SK-N-DZ (cell line): ENCODE measurements at regions not wholly inside any gene's neighbourhood (a gene's known extent, or its start where the extent isn't known, plus 50 kb on each side); places are given as distances from the start of the nearest gene placed in this dataset.
"Not testable (repeated sequence)": the region's sequence is repeated elsewhere in the genome, so short reads cannot be mapped to it uniquely, and the experiment has no call there.

Source experiments
- DNase-seq: peaks from one replicate; pipeline ENCODE4 v3.0.0-alpha.2; 2015; ENCODE audit warnings: low spot score

DNA sequence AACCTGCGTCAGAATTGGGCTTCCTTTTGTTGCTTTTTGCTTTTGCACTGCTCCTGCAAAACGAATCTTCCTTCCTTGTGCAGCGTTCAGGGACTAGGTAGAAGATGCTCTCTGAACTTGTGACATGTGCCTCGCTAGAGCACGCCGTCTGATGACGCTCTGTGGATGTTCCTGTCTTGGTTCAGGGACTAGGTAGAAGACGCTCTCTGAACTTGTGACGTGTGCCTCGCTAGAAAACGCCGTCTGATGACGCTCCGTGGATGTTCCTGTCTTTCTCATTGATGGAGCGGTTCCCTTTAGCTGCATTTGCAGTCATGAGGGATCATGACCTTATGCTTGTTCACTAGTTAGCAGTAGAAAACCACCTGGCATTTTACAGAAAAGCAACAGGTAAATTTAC, 154.0 kb downstream of the SOX1 start:
- DNase-seq: no peak

DNA sequence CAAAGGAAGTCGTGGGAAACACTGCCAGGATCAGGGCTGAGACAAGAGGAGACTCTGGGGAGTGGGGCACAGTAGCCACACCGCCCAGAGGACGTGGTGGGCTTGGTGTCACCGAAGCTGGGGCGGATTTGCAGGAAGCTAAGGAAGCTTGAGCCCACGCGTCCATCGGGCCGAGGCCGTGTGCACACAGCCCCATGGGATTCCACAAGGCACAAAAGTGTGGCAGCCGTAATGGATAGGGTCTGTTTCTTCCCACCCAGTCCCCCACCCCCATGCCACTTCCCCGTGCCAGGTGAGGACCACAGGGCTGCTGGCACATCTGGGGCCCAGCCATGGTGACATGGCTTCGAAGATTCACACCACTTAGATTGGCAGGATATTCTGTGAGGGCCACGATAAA, 153.2 kb upstream of the SPACA7 start:
- DNase-seq: no peak

DNA sequence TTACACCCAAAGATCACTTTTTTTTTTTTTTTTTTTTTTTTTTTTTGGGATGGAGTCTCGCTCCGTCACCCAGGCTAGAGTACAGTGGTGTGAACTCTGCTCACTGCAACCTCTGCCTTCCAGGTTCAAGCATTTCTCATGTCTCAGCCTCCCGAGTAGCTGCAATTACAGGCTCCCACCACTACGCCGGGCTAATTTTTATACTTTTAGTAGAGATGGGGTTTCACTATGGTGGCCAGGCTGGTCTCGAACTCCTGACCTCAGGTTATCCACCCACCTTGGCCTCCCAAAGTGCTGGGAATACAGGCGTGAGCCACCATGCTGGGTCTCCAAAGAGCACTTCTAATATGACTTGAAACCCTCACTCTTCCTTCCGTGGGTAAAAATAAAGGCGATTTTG, 152.2 kb upstream of the SPACA7 start:
- not testable (repeated sequence) for DNase-seq

DNA sequence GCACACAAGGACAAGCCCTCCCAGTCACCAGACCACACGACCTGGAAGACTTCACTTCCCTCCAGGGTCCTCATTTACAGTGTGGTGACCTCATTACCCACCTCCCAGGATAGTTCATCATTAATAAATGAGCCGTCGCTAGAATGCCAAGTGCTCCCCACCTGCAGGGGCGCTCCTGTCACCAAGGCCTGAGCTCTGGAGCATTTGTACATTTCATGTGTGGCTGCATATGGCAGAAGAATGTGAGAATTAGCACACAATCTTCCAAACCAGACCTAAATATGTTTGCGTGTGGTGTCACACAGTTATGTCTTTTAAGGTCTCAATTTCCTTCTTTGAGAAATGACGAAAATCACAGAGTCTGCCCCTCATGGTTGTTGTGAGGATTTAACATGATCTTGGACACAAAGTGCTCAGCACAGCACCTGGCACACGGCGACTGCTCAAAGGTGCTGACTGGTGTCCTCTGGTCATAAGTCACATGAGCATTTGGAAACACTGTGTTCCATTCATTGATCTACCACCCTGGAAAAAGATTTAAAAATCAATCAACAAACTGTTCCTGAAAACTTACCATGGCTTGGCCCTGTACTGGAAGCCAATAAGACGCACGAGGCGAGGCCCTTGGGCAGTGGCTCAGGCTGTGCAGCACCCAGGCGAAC, 150.6 kb upstream of the SPACA7 start:
- DNase-seq: no peak

DNA sequence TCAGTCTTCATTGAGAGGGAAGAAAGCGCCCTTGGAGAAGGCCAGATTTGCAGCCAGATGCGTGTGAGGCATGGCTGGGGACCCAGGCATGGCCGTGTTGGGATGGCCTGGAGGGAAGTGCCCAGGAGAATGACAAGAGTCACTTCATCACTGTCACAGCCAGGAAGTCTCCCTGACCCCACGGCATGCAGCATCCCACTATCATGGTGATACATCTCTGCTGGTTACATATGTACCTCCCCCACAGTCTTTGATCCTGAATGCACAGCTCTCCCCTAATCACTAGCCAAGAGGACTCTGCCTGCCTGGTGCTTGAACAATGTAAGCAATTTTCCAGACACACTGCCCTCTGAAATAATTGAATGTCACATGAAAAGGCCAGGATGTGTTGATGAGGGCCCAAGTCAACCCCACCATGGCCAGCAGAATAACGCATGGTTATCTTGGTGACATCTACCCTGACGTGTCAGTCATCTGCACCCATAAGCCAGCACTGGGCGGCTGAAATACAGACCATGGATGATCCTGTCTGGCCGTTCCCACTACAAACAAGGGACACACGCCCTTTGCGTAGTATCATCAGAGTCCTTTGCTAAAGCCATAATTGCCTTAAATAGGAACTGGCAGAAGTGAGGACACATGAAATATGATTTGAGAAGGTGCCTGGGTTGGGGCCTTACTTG, 149.7 kb upstream of the SPACA7 start:
- DNase-seq: no peak

DNA sequence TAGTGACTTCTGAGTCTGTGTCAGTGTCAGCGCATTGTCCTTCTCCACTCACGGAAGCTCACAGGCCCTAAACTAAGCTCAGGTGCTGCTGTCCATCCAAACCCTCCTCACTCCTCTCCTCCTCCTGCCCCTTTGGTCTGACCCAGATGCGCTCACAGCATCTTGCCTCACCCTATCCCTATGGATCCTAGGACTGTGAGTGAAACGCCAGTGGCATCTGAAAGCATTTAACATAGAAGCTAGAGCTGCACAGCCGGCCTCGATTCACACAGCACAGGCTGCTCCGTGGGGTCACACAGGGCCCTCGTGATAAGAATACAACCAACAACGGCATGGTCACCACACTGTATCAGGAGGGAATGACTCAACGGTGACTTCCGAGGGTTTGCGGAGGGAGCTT, 149.1 kb upstream of the SPACA7 start:
- DNase-seq: no peak

DNA sequence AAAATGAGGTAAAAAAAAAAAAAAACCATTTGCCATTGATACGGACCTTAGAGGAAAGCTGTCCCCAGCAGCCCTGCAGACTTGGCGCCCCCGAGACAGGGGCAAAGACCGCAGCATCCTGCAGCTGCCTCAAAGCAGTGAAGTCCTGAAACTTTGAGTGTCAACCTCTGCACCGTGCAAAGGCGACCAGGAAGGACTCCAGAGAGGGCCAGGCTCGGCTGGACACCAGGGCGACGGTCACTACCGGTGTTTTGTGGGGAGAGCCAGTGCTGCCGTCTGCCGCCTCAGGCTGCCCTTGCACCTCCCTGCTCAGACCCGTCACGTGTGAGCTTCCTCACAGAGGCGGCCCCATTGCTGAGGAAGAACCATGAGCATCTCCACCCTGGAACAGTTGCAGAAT, 146.7 kb upstream of the SPACA7 start:
- DNase-seq: no peak

DNA sequence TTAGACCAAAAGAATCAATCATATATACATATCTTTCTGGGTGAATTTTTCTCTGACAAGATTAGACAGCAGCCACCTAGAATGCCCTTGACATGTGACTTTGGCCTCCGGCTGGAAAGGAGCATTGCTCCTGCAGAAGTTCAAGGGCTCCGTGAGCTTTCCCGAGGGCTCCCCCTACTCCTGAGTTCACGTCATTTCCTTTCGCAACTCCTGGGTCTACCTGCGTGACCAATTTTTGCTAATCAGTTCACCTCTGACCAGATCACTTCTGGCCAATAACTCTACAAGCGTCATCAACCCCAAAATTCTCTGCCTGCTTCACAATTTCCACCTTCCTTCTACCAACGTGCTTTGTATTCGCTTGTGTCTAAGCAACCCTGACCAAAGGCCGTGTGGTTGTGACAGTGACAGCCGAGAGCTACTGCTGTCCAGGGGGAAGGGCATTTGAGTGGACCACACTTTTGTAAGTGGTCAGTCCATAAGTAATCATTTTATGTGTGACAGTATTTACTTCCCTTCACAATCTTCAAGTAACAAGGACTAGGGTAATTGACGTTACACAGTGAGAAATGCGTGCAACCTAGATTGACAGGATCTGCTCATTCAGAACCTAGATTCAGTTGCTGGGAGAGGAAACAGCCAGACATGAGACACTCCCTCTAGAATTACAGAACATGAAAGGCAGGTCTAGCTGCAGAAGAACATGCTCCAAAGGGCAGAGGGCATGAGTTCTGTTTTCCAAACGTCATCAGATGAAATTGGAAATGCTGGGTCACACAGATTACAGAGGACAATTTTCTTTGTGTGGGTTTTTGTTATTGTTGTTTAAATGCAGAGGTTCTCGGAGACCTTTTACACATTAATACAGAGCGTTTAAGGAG, 145.9 kb upstream of the SPACA7 start:
- no peak for DNase-seq

DNA sequence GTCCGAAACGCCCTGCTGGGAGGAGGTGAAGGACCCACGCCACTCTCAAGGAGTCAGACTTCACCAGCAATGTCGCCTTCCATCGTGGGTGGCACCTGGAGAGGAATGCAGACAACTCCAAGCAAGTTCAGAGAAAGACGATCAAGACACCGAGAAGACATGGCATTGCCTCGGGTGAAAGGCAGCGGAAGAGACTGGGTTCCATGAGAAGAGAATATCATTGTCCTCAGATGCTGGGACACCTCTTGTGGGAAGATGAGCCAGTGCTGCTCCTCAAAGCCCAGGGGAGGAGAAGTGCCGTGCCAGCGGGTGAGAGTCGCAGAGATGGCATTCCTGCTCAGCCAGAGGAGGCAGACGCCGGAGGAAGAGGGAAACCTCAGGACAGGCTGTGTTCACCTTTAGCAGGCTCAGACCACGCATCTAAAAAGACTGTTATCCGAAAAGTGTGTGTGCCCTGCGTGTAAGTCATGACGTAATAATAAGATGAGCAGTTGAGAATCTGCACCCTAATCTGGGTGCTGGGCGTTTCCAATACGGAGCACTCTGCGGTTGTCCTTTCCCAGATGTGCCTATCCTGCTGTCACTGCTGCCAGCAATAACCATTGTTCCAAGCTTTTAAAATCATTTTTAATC, 144.6 kb upstream of the SPACA7 start:
- no peak for DNase-seq

DNA sequence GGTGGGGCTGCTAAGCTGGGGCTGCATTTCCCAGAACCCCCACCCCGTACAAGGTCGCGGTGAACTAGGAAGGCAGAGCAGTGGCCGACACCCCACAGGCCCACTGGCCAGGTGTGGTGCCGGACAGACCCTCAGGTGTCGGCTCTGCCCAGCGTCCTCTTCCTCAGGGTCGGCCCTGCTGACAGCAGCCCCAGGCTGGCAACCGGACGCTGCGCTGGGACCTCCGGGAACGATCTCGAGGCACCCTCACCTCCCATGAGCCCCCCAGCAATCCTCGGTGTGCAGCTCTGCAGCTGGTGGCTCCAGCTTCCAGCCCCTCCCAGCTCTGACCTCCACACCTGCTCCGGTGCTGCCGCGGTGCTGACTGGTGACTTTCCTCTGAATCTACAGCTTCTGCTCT, 142.9 kb upstream of the SPACA7 start:
- DNase-seq: no peak

DNA sequence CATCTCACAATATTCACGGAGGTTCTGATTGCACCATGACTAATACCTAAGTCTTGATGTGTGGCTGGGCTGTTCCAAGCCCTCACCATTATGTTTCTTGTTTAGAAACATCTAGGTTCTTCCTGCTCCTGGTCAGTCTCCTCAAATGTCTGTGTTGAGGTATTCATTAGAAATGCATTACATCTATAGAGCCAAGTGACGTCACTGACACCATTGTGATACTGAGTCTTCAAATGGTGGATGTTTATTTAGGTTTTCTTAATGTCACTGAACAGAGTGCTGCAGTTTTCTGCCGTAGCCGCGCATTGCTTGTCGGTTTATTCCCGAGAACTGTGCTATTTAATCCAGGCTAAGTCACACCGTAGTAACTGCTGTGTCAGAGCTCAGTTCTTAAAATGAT, 142.4 kb upstream of the SPACA7 start:
- DNase-seq: no peak

DNA sequence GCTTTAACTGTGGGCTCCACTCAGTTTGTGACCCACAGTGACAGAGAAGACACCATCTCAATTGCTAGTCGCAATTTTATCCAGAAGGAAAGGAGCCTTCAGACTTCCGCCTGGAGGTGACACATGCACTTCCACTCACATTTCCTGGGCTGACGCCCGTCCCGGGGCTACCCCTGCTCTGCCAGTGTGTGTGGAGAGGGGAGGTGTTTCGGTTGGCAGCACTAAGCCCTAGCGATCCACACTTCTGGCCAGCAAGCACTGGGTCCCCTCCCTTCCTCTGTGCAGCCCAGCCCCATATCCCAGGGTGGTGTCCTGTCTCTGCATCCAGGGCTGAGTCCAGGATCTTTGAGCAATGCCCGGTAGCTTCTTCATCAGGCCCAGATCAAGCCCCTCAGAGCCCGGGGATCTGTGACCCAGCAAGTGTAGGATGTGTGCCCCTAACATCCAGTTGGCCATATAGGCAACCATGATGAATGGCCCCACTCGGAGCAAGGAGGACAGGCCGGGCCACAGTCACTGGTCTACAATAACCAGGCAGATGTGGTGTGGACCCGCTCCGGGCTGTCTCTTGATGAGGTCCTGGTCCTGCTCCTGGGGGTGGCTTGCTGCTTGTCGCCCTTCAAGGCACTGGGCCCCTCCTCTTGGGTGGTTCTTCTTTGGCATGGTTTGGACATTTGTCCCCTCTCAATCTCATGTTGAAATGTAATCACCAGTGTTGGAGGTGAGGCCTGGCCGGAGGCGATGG, 141.9 kb upstream of the SPACA7 start:
- no peak for DNase-seq

DNA sequence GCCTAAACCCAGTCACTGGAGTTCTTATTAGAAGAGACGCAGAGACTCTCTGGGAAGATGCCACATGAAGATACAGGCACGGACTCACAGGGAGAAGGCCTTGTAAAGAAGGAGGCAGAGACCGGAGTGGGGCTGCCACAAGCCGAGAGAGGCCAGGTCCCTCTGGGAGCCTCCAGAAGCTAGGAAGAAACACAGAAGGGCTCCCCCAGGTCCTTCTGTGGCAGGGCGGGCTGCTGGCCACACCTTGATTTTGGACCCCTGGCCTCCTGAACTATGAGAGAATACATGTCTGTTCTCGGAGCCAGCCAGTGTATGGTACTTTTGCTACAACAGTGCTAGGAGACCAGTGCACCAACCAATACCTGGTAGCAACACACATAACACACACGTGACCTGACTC, 140.1 kb upstream of the SPACA7 start:
- no peak for DNase-seq

DNA sequence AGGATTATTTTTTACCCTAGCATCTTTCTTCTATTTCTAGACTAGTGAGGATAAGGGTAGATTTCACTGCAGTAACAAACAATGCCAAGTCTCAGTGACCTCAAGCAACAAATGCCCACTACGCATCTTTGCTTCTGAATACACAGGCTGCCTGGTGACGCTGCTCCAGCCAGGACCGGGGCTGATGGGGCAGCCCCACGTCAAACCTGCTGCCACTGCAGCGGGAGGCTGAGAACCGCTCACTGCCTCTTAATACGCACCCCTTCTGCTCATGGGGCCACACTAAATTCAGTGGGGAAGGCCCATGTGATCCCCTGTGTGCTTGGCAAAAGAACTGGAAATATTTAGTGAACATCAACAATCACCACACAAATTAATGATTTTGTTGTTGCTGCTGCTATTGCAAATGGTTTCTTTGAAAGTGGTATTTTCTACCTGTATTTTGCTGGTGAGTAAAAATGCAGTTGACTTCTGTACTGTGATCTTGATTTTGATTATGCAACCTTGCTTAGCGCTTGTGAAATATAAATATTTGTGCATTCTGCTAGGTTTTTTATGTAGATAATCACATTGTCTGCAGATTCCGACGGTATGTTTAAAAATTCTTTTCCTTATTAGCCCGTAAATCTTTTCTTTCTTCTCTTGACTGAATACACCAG, 139.5 kb upstream of the SPACA7 start:
- no peak for DNase-seq

DNA sequence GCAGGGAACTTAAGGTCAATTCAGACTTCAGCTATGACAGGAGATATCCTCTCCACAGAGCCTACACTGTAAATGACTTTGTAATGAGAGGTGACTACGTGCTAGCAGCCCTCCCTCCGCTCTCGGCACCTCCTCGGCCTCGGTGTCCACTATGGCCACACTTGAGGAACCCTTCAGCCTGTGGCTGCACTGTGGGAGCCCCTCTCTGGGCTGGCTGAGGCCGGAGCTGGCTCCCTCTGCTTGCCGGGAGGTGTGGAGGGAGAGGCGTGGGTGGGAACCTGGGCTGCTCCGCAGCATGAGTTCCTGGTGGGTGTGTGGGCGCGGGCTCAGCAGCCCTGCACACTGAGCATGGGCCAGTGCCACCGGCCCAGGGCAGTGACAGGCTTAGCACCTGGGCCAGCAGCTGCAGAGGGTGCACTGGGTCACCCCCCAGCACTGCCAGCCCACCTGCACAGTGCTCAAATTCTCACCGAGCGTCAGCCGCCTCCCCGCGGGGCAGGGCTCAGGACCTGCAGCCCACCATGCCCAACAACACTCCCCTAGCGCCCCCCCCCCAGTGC, 137.6 kb upstream of the SPACA7 start:
- no peak for DNase-seq

DNA sequence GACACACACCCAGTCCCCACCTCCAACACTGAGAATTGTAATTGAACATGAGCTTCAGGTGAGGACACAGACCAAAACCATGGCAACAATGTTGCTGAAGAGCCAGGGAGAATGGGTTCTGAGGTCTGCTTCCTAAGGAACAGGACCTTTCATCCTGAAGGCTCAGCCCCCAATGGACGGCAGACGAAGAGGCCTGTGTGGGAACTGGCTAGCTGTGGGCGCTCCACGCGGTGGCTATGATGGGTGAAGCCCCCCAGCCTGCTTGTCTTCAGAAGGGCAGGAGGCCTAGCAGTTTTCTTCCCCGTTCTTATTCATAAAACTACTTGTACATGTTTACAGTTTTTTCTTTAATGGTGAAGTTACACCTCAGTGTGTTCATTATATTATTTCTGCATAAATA, 136.1 kb upstream of the SPACA7 start:
- DNase-seq: no peak

DNA sequence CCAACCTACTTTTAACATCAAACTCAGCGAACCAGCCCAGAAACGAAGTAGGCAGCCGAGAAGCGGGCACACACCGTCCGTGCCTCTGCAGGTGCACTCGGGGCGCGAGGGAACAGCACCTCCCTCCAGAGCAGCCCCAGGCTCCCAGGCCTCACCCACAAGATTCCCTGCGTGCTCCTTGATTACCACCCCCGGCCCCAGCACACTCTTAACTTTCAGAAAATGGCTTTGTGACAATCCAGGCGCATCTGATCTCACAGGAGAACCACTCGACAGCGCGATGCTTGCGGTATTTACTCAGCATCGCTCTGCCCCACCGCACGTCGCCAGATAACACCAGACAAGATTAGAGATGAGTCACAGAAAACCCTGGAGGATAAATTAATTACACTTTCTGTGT, 134.9 kb upstream of the SPACA7 start:
- no peak for DNase-seq

DNA sequence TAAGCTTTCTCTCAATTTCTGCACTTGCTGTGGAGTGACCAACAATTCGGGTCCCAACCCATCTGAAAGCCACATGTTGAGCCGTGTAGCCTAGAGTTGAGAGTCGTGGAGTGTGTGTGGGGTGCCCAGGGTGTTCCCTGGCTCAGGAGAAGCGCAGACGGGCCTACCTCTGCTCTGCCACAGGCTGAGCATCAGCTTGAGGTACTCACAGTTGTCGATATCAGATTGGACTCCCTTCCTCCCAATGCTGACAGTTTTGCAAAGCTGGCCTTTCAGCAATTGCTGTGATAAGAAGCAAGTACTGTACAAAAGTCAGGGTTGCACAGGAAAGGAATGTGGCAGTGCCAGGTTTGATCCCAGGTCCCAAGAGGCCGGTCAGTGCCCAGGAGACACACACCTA, 133.4 kb upstream of the SPACA7 start:
- no peak for DNase-seq

DNA sequence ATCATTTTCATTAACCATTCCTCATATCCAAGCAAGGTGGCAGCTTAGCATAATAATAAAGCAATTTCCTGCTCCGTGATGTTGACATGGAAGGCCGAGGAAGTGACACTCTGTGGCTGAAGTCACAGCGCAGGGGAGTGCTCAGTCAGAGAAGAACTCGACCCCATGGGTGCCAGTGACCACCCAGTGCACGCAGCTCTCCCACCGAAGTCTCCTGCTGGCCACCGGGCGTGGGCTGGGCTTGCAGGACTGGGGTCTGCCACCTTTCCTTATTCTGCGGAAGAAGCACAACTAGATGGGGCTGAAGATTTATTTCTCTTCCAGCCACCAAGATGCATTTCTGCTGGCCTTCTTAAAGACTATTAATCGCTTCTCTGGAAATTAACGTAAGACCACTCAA, 132.1 kb upstream of the SPACA7 start:
- DNase-seq: no peak

DNA sequence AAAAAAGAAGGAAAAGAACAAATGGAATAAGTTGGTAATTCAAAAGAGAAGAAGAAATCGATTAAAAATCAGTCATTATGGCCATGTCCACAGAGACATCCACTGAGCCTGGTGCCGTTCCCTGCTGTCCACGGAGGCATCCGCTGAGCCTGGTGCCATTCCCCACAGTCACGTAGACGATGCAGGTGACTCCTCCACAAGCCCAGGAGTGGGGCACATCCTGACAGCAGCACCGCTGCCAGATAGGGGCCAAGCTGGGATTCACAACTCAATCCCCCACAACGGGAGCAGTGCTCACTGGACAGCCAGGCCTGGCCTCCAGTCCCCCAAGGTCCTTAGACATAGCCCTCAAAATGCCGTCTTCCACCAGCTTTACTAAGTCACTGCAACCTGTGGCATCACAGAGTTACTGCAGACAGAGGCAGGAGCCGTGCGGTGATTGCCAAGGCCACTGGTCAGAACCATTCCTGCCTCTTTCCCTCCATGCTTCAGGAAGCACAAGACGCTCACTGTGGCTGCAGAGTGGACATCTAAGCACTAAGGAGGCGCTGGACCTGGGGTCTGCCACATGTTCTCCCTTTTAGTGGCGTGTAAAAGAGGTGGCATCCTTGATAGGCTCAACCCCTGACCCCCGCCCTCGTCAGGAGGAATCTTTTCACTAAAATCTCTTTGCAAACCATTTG, 131.5 kb upstream of the SPACA7 start:
- no peak for DNase-seq
